HG03175 (cell line): ENCODE measurements at regions not wholly inside any gene's neighbourhood (a gene's known extent, or its start where the extent isn't known, plus 50 kb on each side); places are given as distances from the start of the nearest gene placed in this dataset.
"Not testable (repeated sequence)": the region's sequence is repeated elsewhere in the genome, so short reads cannot be mapped to it uniquely, and the experiment has no call there.

Source experiments
- ATAC-seq: cut with Tn5 transposase; IDR thresholded peaks from one replicate; pipeline ENCODE4 v1.9.1; 2021; ENCODE audit warnings: mild to moderate bottlenecking, moderate library complexity; ENCODE audit not compliant: unreplicated experiment

GRCh38 chr5:6112538-6112937 lies 265.8 kb downstream of the MED10 start:
- ATAC-seq, result no peak

- no peak for ATAC-seq
Measured at GRCh38 chr5:6112125-6112524, 266.2 kb downstream of the MED10 start.

- ATAC-seq, result no peak
Measured at GRCh38 chr5:6111131-6111530, 267.2 kb downstream of the MED10 start.

GRCh38 chr5:6110441-6111005 lies 267.8 kb downstream of the MED10 start:
- no peak for ATAC-seq

- ATAC-seq, result no peak
Measured at GRCh38 chr5:6108981-6109825, 269.1 kb downstream of the MED10 start.

- ATAC-seq, result no peak
Measured at GRCh38 chr5:6108540-6108848, 269.9 kb downstream of the MED10 start.

GRCh38 chr5:6107675-6108539 lies 270.4 kb downstream of the MED10 start:
- ATAC-seq, result no peak

GRCh38 chr5:6106756-6107155 lies 271.6 kb downstream of the MED10 start:
- ATAC-seq, result no peak

- ATAC-seq, result no peak
Measured at GRCh38 chr5:6105320-6105719, 273.0 kb downstream of the MED10 start.

GRCh38 chr5:6096101-6096500 lies 282.2 kb downstream of the MED10 start:
- ATAC-seq, result no peak

GRCh38 chr5:6094180-6094579 lies 284.2 kb downstream of the MED10 start:
- ATAC-seq, result not testable (repeated sequence)

- no peak for ATAC-seq
Measured at GRCh38 chr5:6090838-6091237, 287.5 kb downstream of the MED10 start.

GRCh38 chr5:6090079-6090654 lies 288.2 kb downstream of the MED10 start:
- ATAC-seq, result no peak

- ATAC-seq, result no peak
Measured at GRCh38 chr5:6088706-6089105, 289.6 kb downstream of the MED10 start.

GRCh38 chr5:6087576-6087975 lies 290.8 kb downstream of the MED10 start:
- ATAC-seq, result no peak

GRCh38 chr5:6086871-6087270 lies 291.5 kb downstream of the MED10 start:
- no peak for ATAC-seq

GRCh38 chr5:6085341-6085860 lies 292.9 kb downstream of the MED10 start:
- ATAC-seq, result no peak

GRCh38 chr5:6084836-6085235 lies 293.5 kb downstream of the MED10 start:
- no peak for ATAC-seq

- no peak for ATAC-seq
Measured at GRCh38 chr5:6084376-6084775, 294.0 kb downstream of the MED10 start.

GRCh38 chr5:6083311-6083978 lies 294.9 kb downstream of the MED10 start:
- no peak for ATAC-seq

GRCh38 chr5:6082685-6083084 lies 295.7 kb downstream of the MED10 start:
- ATAC-seq, result no peak
